PFSK-1 (cell line): ENCODE measurements at regions not wholly inside any gene's neighbourhood (a gene's known extent, or its start where the extent isn't known, plus 50 kb on each side); places are given as distances from the start of the nearest gene placed in this dataset.

ENCODE experiments used
- FOXP2 ChIP-seq: optimal IDR thresholded peaks from 2 replicates; pipeline ENCODE3; 2011; ENCODE audit warnings: borderline replicate concordance, control low read depth, inconsistent platforms; ENCODE audit not compliant: insufficient read depth; ENCODE audit errors: extremely low read length, extremely low read depth
- POLR2AphosphoS5 ChIP-seq: IDR thresholded peaks from 2 replicates; pipeline ENCODE4 v1.6.1; 2012; ENCODE audit warnings: low read depth, mild to moderate bottlenecking, control low read depth, low read length, moderate library complexity
- REST ChIP-seq, 2 experiments: IDR thresholded peaks; 2 replicates each; pipeline versions ENCODE4 v1.6.1 to v1.8.0; 2011 to 2012; ENCODE audit warnings: low read depth in 2 of 2, low read length in 2 of 2, control low read depth in 1 of 2, inconsistent platforms in 1 of 2, mild to moderate bottlenecking in 1 of 2, moderate library complexity in 1 of 2; ENCODE audit not compliant: insufficient read depth in 1 of 2
- SIN3A ChIP-seq: IDR thresholded peaks from 2 replicates; pipeline ENCODE4 v1.6.1; 2012; ENCODE audit warnings: mild to moderate bottlenecking, low read length, moderate library complexity, borderline replicate concordance; ENCODE audit not compliant: insufficient read depth
- TAF1 ChIP-seq: IDR thresholded peaks from 2 replicates; pipeline ENCODE4 v1.6.1; 2012; ENCODE audit warnings: low read length, control low read depth, borderline replicate concordance; ENCODE audit not compliant: insufficient read depth

- no peak for TF ChIP-seq FOXP2
Measured at GRCh38 chr17:70891306-70891705, 722.0 kb downstream of the KCNJ2 start.

- TF ChIP-seq POLR2AphosphoS5 = no peak
- no peak for TF ChIP-seq REST (IDR thresholded peaks at IDR 0.05; ENCODE audit: insufficient read depth in 1 of 2, low read depth in 2 of 2, low read length in 2 of 2)
- no peak for TF ChIP-seq FOXP2
- TF ChIP-seq SIN3A = no peak
- no peak for TF ChIP-seq TAF1
Measured at GRCh38 chr17:70892527-70892926, 723.2 kb downstream of the KCNJ2 start.

GRCh38 chr17:70896843-70897242, 727.5 kb downstream of the KCNJ2 start:
- no peak for TF ChIP-seq POLR2AphosphoS5
- TF ChIP-seq SIN3A = no peak
- no peak for TF ChIP-seq REST (IDR thresholded peaks at IDR 0.05; ENCODE audit: insufficient read depth in 1 of 2, low read depth in 2 of 2, low read length in 2 of 2)
- TF ChIP-seq TAF1 = no peak
- TF ChIP-seq FOXP2 = no peak

- no peak for TF ChIP-seq POLR2AphosphoS5
- TF ChIP-seq TAF1 = no peak
Measured at GRCh38 chr17:70897446-70897845, 728.1 kb downstream of the KCNJ2 start.

GRCh38 chr17:70901870-70902269, 732.5 kb downstream of the KCNJ2 start:
- TF ChIP-seq REST (IDR thresholded peaks at IDR 0.05; ENCODE audit: insufficient read depth in 1 of 2, low read depth in 2 of 2, low read length in 2 of 2) (no peak), SIN3A (no peak), POLR2AphosphoS5 (no peak), TAF1 (no peak), FOXP2 (no peak)

GRCh38 chr17:70905796-70906195, 736.5 kb downstream of the KCNJ2 start:
- no peak for TF ChIP-seq POLR2AphosphoS5
- peak; percentile 52 for TF ChIP-seq FOXP2
- peak; percentile 66; the same call in 1 of the 2 replicates for TF ChIP-seq SIN3A
- peak in 1 of 2 experiments; percentile 52; a peak in 1 of 4 replicates for TF ChIP-seq REST (IDR thresholded peaks at IDR 0.05; ENCODE audit: insufficient read depth in 1 of 2, low read depth in 2 of 2, low read length in 2 of 2)
- TF ChIP-seq TAF1 = peak; percentile 49; the same call in 1 of the 2 replicates
